ENCODE measurements at regions not wholly inside any gene's neighbourhood (a gene's known extent, or its start where the extent isn't known, plus 50 kb on each side); places are given as distances from the start of the nearest gene placed in this dataset.

DNA sequence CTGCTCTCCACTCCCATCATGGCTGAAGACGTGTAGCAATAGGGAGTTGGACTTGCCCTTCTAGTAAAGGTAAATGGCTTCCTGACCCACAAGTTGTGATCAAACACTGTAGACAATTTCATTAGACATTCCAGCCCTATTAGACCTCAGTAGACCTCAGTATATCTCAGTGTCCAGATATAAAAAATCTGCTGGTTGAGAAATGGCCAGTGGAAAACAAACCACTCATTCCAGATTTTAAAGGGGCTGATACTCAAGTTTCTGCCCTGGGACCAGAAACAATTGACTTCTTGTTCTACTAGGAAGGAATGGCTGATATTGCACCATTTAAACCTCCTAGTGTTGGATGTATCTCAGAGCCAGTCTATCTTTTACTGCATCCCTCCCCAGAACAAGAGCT is 613.2 kb downstream of the PDCD6IP start:
- TF ChIP-seq, protein P1, sequence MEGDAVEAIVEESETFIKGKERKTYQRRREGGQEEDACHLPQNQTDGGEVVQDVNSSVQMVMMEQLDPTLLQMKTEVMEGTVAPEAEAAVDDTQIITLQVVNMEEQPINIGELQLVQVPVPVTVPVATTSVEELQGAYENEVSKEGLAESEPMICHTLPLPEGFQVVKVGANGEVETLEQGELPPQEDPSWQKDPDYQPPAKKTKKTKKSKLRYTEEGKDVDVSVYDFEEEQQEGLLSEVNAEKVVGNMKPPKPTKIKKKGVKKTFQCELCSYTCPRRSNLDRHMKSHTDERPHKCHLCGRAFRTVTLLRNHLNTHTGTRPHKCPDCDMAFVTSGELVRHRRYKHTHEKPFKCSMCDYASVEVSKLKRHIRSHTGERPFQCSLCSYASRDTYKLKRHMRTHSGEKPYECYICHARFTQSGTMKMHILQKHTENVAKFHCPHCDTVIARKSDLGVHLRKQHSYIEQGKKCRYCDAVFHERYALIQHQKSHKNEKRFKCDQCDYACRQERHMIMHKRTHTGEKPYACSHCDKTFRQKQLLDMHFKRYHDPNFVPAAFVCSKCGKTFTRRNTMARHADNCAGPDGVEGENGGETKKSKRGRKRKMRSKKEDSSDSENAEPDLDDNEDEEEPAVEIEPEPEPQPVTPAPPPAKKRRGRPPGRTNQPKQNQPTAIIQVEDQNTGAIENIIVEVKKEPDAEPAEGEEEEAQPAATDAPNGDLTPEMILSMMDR (conservative IDR thresholded peaks at IDR 0.05; ENCODE audit: low read length), result no peak
- no peak for DNase-seq (ENCODE audit: low read depth)
- no peak overlapping the region for H3K4me3 ChIP-seq (ENCODE audit: low read length)

DNA sequence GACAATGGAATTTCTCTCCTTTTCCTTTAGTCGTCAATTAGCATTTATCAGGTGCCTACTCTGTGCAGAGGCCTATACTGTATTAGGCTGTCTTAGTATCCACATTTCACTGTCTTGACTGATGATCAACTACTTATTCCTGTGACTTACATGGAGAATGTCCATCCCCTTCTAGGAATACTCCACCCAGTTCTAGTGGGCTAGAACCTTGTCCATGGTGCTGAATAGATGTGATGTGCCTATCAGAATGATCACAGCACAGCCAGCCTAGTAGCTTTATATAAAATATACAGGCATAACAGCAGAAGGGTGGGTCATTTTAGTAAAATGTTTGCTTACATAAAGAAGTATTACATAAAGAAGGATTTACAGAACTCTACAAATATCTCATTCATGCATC is 621.4 kb downstream of the PDCD6IP start:
- H3K4me3 ChIP-seq (ENCODE audit: low read length), result no peak overlapping the region
- no peak for DNase-seq (ENCODE audit: low read depth)

DNA sequence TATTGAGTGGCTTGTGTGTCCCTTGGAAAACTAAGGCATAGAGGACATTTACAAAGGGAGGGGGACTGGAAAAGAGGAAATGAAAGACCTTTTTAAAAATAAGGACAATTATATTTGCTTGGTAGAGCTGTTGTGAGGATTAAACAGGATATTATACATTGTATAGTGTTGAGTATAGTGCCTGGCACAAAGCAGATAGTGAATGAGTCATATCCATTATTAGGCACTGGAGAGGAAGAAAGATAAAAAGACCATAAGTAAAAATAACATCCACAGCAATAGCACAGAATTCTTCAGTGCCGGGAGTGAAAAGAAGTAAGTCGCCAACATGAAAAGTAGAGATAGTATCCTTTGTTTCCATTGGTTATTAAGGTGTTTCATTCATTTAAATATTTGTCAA is 623.3 kb downstream of the PDCD6IP start:
- no peak overlapping the region for H3K4me3 ChIP-seq (ENCODE audit: low read length)
- no peak for DNase-seq (ENCODE audit: low read depth)
- TF ChIP-seq, protein P1 (conservative IDR thresholded peaks at IDR 0.05; ENCODE audit: low read length), result no peak

More for the DNA sequence above, 621.4 kb downstream of the PDCD6IP start:
- TF ChIP-seq, protein P1 (conservative IDR thresholded peaks at IDR 0.05; ENCODE audit: low read length), result no peak

DNA sequence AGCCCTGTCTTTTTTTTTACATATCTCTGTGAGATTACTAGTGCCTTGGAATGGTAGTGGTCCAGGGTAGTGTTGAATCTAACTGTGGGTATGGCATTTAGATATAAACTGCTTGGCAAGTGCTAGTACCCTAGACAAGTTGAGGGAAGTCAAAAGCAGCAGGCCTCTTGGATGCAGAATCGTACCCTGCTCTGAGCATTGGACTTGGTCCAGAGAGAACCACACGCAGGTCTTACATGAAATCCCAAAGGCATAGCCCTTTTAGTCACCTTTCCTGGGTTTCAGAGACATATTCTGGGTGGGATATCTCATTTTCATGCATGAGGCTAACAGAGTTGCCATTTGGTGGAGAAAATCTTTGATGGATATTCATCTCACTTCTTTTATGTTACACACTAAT is 641.4 kb downstream of the PDCD6IP start:
- no peak overlapping the region for H3K4me3 ChIP-seq (ENCODE audit: low read length)
- DNase-seq (ENCODE audit: low read depth), result no peak
- TF ChIP-seq, protein P1 (conservative IDR thresholded peaks at IDR 0.05; ENCODE audit: low read length), result no peak

- no peak for DNase-seq (ENCODE audit: low read depth)
Observed at GRCh38 chr3:34444137-34444536, 645.7 kb downstream of the PDCD6IP start.

DNA sequence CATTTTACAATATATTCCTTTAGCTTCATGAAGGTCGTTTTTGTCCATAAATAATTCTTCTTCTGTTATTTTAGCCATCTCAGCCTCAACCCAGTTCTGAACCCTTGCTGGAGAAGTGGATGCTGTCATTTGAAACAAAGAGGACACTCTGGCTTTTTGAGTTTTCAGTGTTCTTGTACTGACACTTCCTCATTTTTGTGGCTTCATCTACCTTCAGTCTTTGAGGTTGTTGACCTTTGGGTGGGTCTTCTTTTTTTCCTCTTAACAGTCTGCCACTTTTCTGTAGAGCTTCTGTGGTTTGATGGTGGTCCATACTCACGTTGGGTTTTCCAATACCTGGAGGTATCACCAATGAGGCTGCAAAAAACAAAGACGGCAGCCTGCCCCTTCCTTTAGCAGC is 650.9 kb downstream of the PDCD6IP start:
- no peak for DNase-seq (ENCODE audit: low read depth)
- H3K4me3 ChIP-seq (ENCODE audit: low read length), result no peak overlapping the region
- TF ChIP-seq, protein P1 (conservative IDR thresholded peaks at IDR 0.05; ENCODE audit: low read length), result no peak

More at GRCh38 chr3:34444137-34444536, 645.7 kb downstream of the PDCD6IP start:
- H3K4me3 ChIP-seq (ENCODE audit: low read length), result no peak overlapping the region
- TF ChIP-seq, protein P1 (conservative IDR thresholded peaks at IDR 0.05; ENCODE audit: low read length), result no peak

- TF ChIP-seq, protein P1 (conservative IDR thresholded peaks at IDR 0.05; ENCODE audit: low read length), result no peak
- DNase-seq (ENCODE audit: low read depth), result no peak
- H3K4me3 ChIP-seq (ENCODE audit: low read length), result no peak overlapping the region
Observed at GRCh38 chr3:34463414-34463813, 665.0 kb downstream of the PDCD6IP start.

Measured in AG10803 (cell line).